KMS-11 (cell line): ENCODE measurements at regions not wholly inside any gene's neighbourhood (a gene's known extent, or its start where the extent isn't known, plus 50 kb on each side); places are given as distances from the start of the nearest gene placed in this dataset.

Source experiments
- H2AFZ ChIP-seq: fragments of 200-600 bp; sonication (generic); 2 replicates; pipeline ENCODE4 v1.6.1; 2016; ENCODE audit warnings: antibody characterized with exemption, mixed run types, low read depth
- H3K27ac ChIP-seq: fragments of 200-600 bp; sonication (generic); 2 replicates; pipeline ENCODE4 v1.6.1; 2016; ENCODE audit warnings: mild to moderate bottlenecking, mixed run types
- H3K27me3 ChIP-seq: fragments of 200-600 bp; sonication (generic); 2 replicates; pipeline ENCODE4 v1.6.1; 2017; ENCODE audit warnings: mild to moderate bottlenecking, low read depth, mixed run types, moderate library complexity; ENCODE audit not compliant: insufficient read depth
- H3K36me3 ChIP-seq: fragments of 200-600 bp; sonication (generic); 2 replicates; pipeline ENCODE4 v1.6.1; 2017; ENCODE audit warnings: mild to moderate bottlenecking, mixed run types; ENCODE audit not compliant: insufficient read depth
- H3K4me1 ChIP-seq: fragments of 200-600 bp; sonication (generic); 2 replicates; pipeline ENCODE4 v1.6.1; 2016; ENCODE audit warnings: mild to moderate bottlenecking, low read depth, mixed run types; ENCODE audit not compliant: poor library complexity, severe bottlenecking
- H3K4me2 ChIP-seq: fragments of 200-600 bp; sonication (generic); 2 replicates; pipeline ENCODE4 v1.7.0; 2016; ENCODE audit warnings: mild to moderate bottlenecking, mixed run types
- H3K4me3 ChIP-seq: fragments of 200-600 bp; sonication (generic); IDR thresholded peaks from 2 replicates; pipeline ENCODE4 v1.6.1; 2017; ENCODE audit warnings: low read depth, low read length, mixed read lengths; ENCODE audit not compliant: insufficient read depth
- H3K79me2 ChIP-seq: fragments of 200-600 bp; sonication (generic); 2 replicates; pipeline ENCODE4 v1.6.1; 2016; ENCODE audit warnings: low read depth, mixed run types; ENCODE audit not compliant: insufficient read depth
- H3K9ac ChIP-seq: fragments of 200-600 bp; sonication (generic); 2 replicates; pipeline ENCODE4 v1.6.1; 2016; ENCODE audit warnings: mild to moderate bottlenecking, mixed run types
- H4K20me1 ChIP-seq: fragments of 200-600 bp; sonication (generic); 2 replicates; pipeline ENCODE4 v1.6.1; 2016; ENCODE audit warnings: mild to moderate bottlenecking, mixed run types; ENCODE audit not compliant: insufficient read depth
- TF ChIP-seq, protein P1 (sequence below): fragments of 200-600 bp; sonication (generic); conservative IDR thresholded peaks from 2 replicates; pipeline ENCODE4 v1.6.1; 2017; ENCODE audit warnings: low read depth, mild to moderate bottlenecking, antibody characterized with exemption, low read length, moderate library complexity, mixed read lengths

DNA sequence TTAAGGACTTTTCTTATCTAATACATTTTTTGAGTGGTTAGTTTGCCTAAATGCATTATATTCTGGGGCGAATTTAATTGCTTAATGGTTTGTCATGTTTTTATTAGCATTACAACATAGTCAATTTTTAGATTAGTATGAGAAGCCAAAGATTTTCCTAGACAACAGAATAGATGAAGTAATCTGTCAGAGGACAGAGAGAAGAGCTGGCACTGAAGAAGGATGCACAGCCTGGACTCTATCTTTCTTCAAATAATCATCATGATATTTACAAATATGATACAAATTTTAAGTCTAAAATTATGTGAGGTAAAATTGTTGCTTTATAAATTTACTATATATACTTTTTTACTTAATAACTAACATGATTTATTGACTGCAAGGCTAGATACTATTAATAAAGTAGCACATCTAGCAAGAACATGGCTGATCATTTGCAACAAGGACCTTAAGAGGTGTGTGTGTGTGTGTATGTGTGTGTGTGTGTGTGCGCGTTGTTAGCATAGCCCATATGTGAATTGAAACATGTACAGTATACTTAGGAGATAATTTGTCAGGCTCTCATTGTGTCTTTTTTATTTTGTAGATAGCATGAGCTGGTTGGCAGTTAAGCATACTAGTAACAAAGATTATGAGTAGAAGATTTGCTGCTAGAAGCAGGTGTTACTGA is 752.2 kb downstream of the DCDC2C start:
- no peaks in the 10 kb centered on the region for H3K79me2 ChIP-seq
- no peak overlapping the region for H3K4me2 ChIP-seq
- no peaks in the 10 kb centered on the region for H3K4me1 ChIP-seq
- no peak overlapping the region for H3K4me3 ChIP-seq
- H3K36me3 ChIP-seq: no peaks in the 10 kb centered on the region
- H3K27ac ChIP-seq: no peak overlapping the region
- H4K20me1 ChIP-seq: no peaks in the 10 kb centered on the region
- no peak overlapping the region for H3K9ac ChIP-seq
- no peaks in the 10 kb centered on the region for H3K27me3 ChIP-seq
- H2AFZ ChIP-seq: no peak overlapping the region
- TF ChIP-seq, protein P1, sequence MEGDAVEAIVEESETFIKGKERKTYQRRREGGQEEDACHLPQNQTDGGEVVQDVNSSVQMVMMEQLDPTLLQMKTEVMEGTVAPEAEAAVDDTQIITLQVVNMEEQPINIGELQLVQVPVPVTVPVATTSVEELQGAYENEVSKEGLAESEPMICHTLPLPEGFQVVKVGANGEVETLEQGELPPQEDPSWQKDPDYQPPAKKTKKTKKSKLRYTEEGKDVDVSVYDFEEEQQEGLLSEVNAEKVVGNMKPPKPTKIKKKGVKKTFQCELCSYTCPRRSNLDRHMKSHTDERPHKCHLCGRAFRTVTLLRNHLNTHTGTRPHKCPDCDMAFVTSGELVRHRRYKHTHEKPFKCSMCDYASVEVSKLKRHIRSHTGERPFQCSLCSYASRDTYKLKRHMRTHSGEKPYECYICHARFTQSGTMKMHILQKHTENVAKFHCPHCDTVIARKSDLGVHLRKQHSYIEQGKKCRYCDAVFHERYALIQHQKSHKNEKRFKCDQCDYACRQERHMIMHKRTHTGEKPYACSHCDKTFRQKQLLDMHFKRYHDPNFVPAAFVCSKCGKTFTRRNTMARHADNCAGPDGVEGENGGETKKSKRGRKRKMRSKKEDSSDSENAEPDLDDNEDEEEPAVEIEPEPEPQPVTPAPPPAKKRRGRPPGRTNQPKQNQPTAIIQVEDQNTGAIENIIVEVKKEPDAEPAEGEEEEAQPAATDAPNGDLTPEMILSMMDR: no peak

DNA sequence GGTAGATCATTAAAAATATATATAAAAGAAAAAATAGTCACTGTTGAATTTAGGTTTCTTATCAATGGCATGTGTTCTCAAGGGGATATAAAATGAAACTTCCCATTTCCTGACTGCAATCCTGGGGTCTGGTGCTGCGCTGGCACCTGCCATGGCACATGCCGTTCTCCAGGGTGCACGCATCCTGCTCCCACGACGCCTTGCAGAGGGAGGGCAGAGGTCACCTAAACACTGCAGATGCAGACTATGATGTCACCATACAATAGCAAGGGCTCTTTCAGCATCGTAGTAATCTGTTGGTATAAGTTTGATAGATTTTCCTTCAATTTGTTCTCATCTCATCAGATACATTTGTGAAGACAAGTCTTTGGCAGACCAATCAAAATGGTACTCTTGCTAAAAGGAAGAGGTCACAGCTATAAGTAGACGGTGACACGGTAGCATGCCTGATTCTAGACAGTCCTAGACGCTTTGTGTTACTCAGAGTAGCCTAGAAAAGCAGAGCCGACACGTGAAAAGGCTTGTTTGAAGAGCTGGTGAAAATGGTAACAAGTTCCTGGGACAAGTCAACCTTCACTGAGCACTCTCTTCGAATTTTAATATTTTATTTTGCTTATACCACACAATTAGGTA is 761.4 kb downstream of the DCDC2C start:
- H3K4me1 ChIP-seq: no peaks in the 10 kb centered on the region
- no peak overlapping the region for H3K27ac ChIP-seq
- H3K4me3 ChIP-seq: no peak overlapping the region
- no peaks in the 10 kb centered on the region for H3K79me2 ChIP-seq
- TF ChIP-seq, protein P1: no peak
- no peaks in the 10 kb centered on the region for H3K27me3 ChIP-seq
- no peaks in the 10 kb centered on the region for H3K36me3 ChIP-seq
- no peak overlapping the region for H2AFZ ChIP-seq
- no peaks in the 10 kb centered on the region for H4K20me1 ChIP-seq
- no peak overlapping the region for H3K9ac ChIP-seq
- no peak overlapping the region for H3K4me2 ChIP-seq

DNA sequence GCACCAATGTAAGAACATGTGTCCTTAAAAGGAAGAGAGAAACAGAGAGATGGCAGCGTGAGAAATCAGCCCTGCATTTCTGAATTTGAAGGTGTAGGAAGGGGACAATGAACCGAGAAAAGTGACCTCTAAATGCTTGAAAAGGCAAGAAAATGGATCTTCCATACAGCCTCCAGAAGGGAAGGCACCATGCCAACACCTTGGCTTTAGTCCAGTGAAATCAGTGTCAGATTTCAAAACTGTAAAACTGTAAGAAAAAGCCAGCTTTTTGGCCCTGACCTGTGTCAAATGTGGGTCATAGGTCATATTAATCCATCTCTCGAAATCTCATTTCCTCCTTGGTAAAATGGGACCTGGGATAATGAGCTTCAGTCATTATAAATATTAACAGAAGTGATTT is 762.3 kb downstream of the DCDC2C start:
- H3K36me3 ChIP-seq: no peaks in the 10 kb centered on the region
- no peak overlapping the region for H3K9ac ChIP-seq
- TF ChIP-seq, protein P1: no peak
- H2AFZ ChIP-seq: no peak overlapping the region
- no peak overlapping the region for H3K4me3 ChIP-seq
- no peaks in the 10 kb centered on the region for H4K20me1 ChIP-seq
- no peaks in the 10 kb centered on the region for H3K79me2 ChIP-seq
- H3K27ac ChIP-seq: no peak overlapping the region
- H3K27me3 ChIP-seq: no peaks in the 10 kb centered on the region
- no peak overlapping the region for H3K4me2 ChIP-seq
- H3K4me1 ChIP-seq: no peaks in the 10 kb centered on the region

DNA sequence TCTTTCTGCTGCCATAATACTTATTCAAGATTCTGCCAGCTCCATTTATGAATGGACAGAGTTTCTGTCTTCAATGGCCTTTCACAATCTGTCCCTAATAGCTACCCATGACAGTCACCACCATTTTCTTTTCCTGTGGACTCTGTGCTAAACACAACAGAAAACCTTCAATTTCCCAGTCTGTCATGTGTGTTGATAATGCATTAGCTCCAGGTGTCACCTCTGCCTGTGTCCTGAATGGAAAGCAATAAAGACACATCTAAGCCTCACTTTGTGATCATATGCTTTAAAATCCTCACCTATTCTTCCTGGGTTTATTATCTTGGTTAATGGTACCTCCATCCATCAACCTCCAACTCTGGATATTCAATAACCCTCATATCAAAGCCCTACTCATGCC is 772.2 kb downstream of the DCDC2C start:
- Histone ChIP-seq H4K20me1 (no peaks in the 10 kb centered on the region), H3K9ac (no peak overlapping the region), H3K4me1 (no peaks in the 10 kb centered on the region), H3K27me3 (no peaks in the 10 kb centered on the region), H2AFZ (no peak overlapping the region), H3K36me3 (no peaks in the 10 kb centered on the region), H3K4me3 (no peak overlapping the region), H3K4me2 (no peak overlapping the region), H3K27ac (no peak overlapping the region), H3K79me2 (no peaks in the 10 kb centered on the region)
- TF ChIP-seq, protein P1: no peak
